Keratinocyte (primary cell): ENCODE measurements at regions not wholly inside any gene's neighbourhood (a gene's known extent, or its start where the extent isn't known, plus 50 kb on each side); places are given as distances from the start of the nearest gene placed in this dataset.

Experiments
- DNase-seq: peaks from one replicate; pipeline ENCODE4 v3.0.0-alpha.2; 2011; ENCODE audit warnings: low read depth, missing footprints, low spot score
- FAIRE-seq: peaks from 2 replicates; lab custom pipeline; 2011; peaks lifted over from hg19 to GRCh38; lab: Jason Lieb, UNC
- H2AFZ ChIP-seq: 2 replicates; pipeline ENCODE4 v1.6.0; 2012; ENCODE audit warnings: low read length, control low read depth, inconsistent platforms; ENCODE audit not compliant: control insufficient read depth
- H3K27ac ChIP-seq: 2 replicates; pipeline ENCODE4 v1.5.1; 2011; ENCODE audit warnings: low read length; ENCODE audit not compliant: control insufficient read depth, insufficient read depth
- H3K27me3 ChIP-seq: 3 replicates; pipeline ENCODE4 v1.6.0; 2011; ENCODE audit warnings: low read length; ENCODE audit not compliant: control insufficient read depth, insufficient read depth; ENCODE audit errors: extremely low read depth
- H3K36me3 ChIP-seq, 2 experiments: 2 replicates in 1 of 2; 3 replicates in 1 of 2; pipeline ENCODE4 v1.5.1; 2011; ENCODE audit warnings: low read length in 2 of 2, mild to moderate bottlenecking in 1 of 2; ENCODE audit not compliant: control insufficient read depth in 2 of 2, insufficient read depth in 2 of 2; ENCODE audit errors: extremely low read depth in 1 of 2
- H3K4me1 ChIP-seq: 3 replicates; pipeline ENCODE4 v1.5.1; 2011; ENCODE audit warnings: low read length; ENCODE audit not compliant: control insufficient read depth, insufficient read depth; ENCODE audit errors: extremely low read depth
- H3K4me2 ChIP-seq: 3 replicates; pipeline ENCODE4 v1.6.0; 2011; ENCODE audit warnings: low read depth, low read length; ENCODE audit not compliant: control insufficient read depth, insufficient read depth; ENCODE audit errors: extremely low read depth
- H3K4me3 ChIP-seq, 3 experiments: fragments of 200-600 bp in 1 of 3; sonication (generic) in 1 of 3; 2 replicates in 2 of 3; 3 replicates in 1 of 3; pipeline ENCODE4 v1.5.1; 2011 to 2016; ENCODE audit warnings: low read length in 3 of 3, mild to moderate bottlenecking in 3 of 3, control low read depth in 2 of 3, inconsistent platforms in 1 of 3, low read depth in 1 of 3, mixed read lengths in 1 of 3, mixed run types in 1 of 3, moderate library complexity in 1 of 3; ENCODE audit not compliant: control insufficient read depth in 2 of 3, insufficient read depth in 2 of 3; ENCODE audit errors: extremely low read depth in 1 of 3
- H3K79me2 ChIP-seq: 2 replicates; pipeline ENCODE4 v1.6.0; 2012; ENCODE audit warnings: low read length; ENCODE audit not compliant: control insufficient read depth, insufficient read depth
- H3K9ac ChIP-seq: 3 replicates; pipeline ENCODE4 v1.6.0; 2011; ENCODE audit warnings: low read length; ENCODE audit not compliant: control insufficient read depth, insufficient read depth; ENCODE audit errors: extremely low read depth
- H3K9me1 ChIP-seq: 3 replicates; pipeline ENCODE4 v1.6.0; 2011; ENCODE audit warnings: low read length; ENCODE audit not compliant: control insufficient read depth, insufficient read depth; ENCODE audit errors: extremely low read depth
- H3K9me3 ChIP-seq: 2 replicates; pipeline ENCODE4 v1.5.1; 2012; ENCODE audit warnings: low read depth, low read length; ENCODE audit not compliant: control insufficient read depth
- H4K20me1 ChIP-seq: 3 replicates; pipeline ENCODE4 v1.6.0; 2011; ENCODE audit warnings: low read length; ENCODE audit not compliant: control insufficient read depth, insufficient read depth; ENCODE audit errors: extremely low read depth
- CTCF ChIP-seq, 3 experiments: IDR thresholded peaks in 1 of 3; conservative IDR thresholded peaks in 1 of 3; optimal IDR thresholded peaks in 1 of 3; 2 replicates in 2 of 3; 3 replicates in 1 of 3; pipeline versions ENCODE3 to v1.5.1; 2011; ENCODE audit warnings: low read length in 3 of 3, mild to moderate bottlenecking in 3 of 3, moderate library complexity in 2 of 3, control low read depth in 1 of 3, inconsistent platforms in 1 of 3; ENCODE audit not compliant: insufficient read depth in 2 of 3; ENCODE audit errors: extremely low read depth in 1 of 3
- EZH2 ChIP-seq: IDR thresholded peaks from one replicate; pipeline ENCODE4 v1.6.1; 2012; ENCODE audit warnings: inconsistent platforms, mild to moderate bottlenecking, low read length, moderate library complexity
- dilution Hi-C: fragments of 300-500 bp; cut with MboI; formaldehyde crosslinking; loops from one replicate; pipeline ENCODE4 v1.7.0; 2020; ENCODE audit warnings: low sequenced_read_pairs; ENCODE audit not compliant: extremely low pct_ligation_motif_present

- Histone ChIP-seq H3K27me3 (no peaks in the 10 kb centered on the region), H3K79me2 (no peaks in the 10 kb centered on the region), H2AFZ (no peak overlapping the region), H3K4me2 (no peak overlapping the region), H3K36me3 (no peaks in the 10 kb centered on the region), H3K9ac (no peak overlapping the region), H3K9me3 (no peaks in the 10 kb centered on the region), H3K27ac (no peak overlapping the region), H3K4me1 (no peaks in the 10 kb centered on the region), H4K20me1 (no peaks in the 10 kb centered on the region), H3K4me3 (no peak overlapping the region), H3K9me1 (no peaks in the 10 kb centered on the region)
- dilution Hi-C loops, result no loop called here
- DNase-seq, result no peak
- no peak for FAIRE-seq
- TF ChIP-seq CTCF (optimal IDR thresholded peaks at IDR 0.05 in 1 of 3, IDR thresholded peaks at IDR 0.05 in 1 of 3, conservative IDR thresholded peaks at IDR 0.05 in 1 of 3; ENCODE audit: extremely low read depth in 1 of 3, insufficient read depth in 2 of 3, low read length in 3 of 3) (no peak), EZH2 (no peak)
Measured at GRCh38 chr11:91850021-91850420, 374.6 kb upstream of the FAT3 start.

DNA sequence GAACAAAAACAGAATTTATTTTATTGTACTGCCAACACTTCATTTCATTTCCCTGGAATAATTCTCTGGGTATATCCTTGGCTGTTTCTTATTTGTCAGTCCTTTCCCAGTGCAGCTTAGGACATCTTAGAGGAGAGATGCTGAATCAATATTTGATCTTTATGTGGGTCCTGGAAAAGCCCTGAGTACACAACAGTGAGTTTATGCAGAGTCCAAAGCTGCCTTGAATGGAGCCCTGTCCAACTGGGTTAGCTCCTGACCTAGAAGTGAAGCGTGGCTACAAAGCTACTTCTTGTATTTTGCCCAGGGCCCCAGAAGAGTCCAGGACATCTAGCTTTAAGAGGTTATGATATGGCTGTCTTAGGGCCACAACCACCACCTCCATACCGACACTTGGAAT is 378.0 kb upstream of the FAT3 start:
- DNase-seq, result no peak
- no peaks in the 10 kb centered on the region for H4K20me1 ChIP-seq
- no peaks in the 10 kb centered on the region for H3K9me3 ChIP-seq
- no peak for TF ChIP-seq EZH2
- no peak for TF ChIP-seq CTCF (optimal IDR thresholded peaks at IDR 0.05 in 1 of 3, IDR thresholded peaks at IDR 0.05 in 1 of 3, conservative IDR thresholded peaks at IDR 0.05 in 1 of 3; ENCODE audit: extremely low read depth in 1 of 3, insufficient read depth in 2 of 3, low read length in 3 of 3)
- H3K79me2 ChIP-seq, result no peaks in the 10 kb centered on the region
- H3K4me3 ChIP-seq, result no peak overlapping the region
- dilution Hi-C loops, result no loop called here
- H3K4me2 ChIP-seq, result no peak overlapping the region
- H3K9ac ChIP-seq, result no peak overlapping the region
- no peaks in the 10 kb centered on the region for H3K4me1 ChIP-seq
- no peak overlapping the region for H3K27ac ChIP-seq
- H3K9me1 ChIP-seq, result no peaks in the 10 kb centered on the region
- no peak for FAIRE-seq
- H3K27me3 ChIP-seq, result no peaks in the 10 kb centered on the region
- H3K36me3 ChIP-seq, result no peaks in the 10 kb centered on the region
- H2AFZ ChIP-seq, result no peak overlapping the region
